Mesenchymal stem cell (in vitro differentiated cells and primary cell): ENCODE measurements at regions not wholly inside any gene's neighbourhood (a gene's known extent, or its start where the extent isn't known, plus 50 kb on each side); places are given as distances from the start of the nearest gene placed in this dataset.

ENCODE experiments used
- DNase-seq: peaks from one replicate; pipeline ENCODE4 v3.0.0-alpha.2; 2013
- H2AFZ ChIP-seq: one replicate; pipeline ENCODE4 v1.6.1; 2013; ENCODE audit warnings: low read depth, mild to moderate bottlenecking, control low read depth, inconsistent platforms, low read length, moderate library complexity
- H2AK5ac ChIP-seq: 2 replicates; pipeline ENCODE4 v1.6.1; 2013; ENCODE audit warnings: low read length, moderate library complexity, mild to moderate bottlenecking, inconsistent platforms; ENCODE audit not compliant: severe bottlenecking
- H2BK120ac ChIP-seq: one replicate; pipeline ENCODE4 v1.6.1; 2013; ENCODE audit warnings: low read depth, mild to moderate bottlenecking, inconsistent platforms, low read length, moderate library complexity
- H2BK12ac ChIP-seq, 2 experiments: one replicate each; pipeline ENCODE4 v1.6.1; 2013; ENCODE audit warnings: inconsistent platforms in 2 of 2, low read length in 2 of 2, mild to moderate bottlenecking in 2 of 2, moderate library complexity in 2 of 2, control low read depth in 1 of 2
- H2BK15ac ChIP-seq: one replicate; pipeline ENCODE4 v1.6.1; 2013; ENCODE audit warnings: mild to moderate bottlenecking, low read depth, inconsistent platforms; ENCODE audit not compliant: poor library complexity, severe bottlenecking
- H2BK5ac ChIP-seq: 2 replicates; pipeline ENCODE4 v1.6.1; 2013; ENCODE audit warnings: low read depth, mild to moderate bottlenecking, low read length, control low read depth, inconsistent platforms; ENCODE audit not compliant: poor library complexity, severe bottlenecking
- H3K14ac ChIP-seq, 2 experiments: one replicate each; pipeline ENCODE4 v1.6.1; 2013; ENCODE audit warnings: inconsistent platforms in 2 of 2, low read length in 2 of 2, control low read depth in 1 of 2, mild to moderate bottlenecking in 1 of 2, moderate library complexity in 1 of 2
- H3K18ac ChIP-seq, 2 experiments: one replicate each; pipeline ENCODE4 v1.6.1; 2013; ENCODE audit warnings: inconsistent platforms in 2 of 2, low read length in 2 of 2, control low read depth in 1 of 2, low read depth in 1 of 2, mild to moderate bottlenecking in 1 of 2
- H3K23ac ChIP-seq, 2 experiments: one replicate each; pipeline ENCODE4 v1.6.1; 2013; ENCODE audit warnings: inconsistent platforms in 2 of 2, low read length in 2 of 2, mild to moderate bottlenecking in 2 of 2, moderate library complexity in 2 of 2, control low read depth in 1 of 2
- H3K27ac ChIP-seq: 2 replicates; pipeline ENCODE4 v1.5.1; 2013; ENCODE audit warnings: mild to moderate bottlenecking, moderate library complexity, low read length, control low read depth, inconsistent platforms; ENCODE audit not compliant: poor library complexity, severe bottlenecking
- H3K27me3 ChIP-seq, 2 experiments: 2 replicates each; pipeline versions ENCODE4 v1.6.1 to v1.7.0; 2013; ENCODE audit warnings: low read length in 2 of 2, mild to moderate bottlenecking in 2 of 2, moderate library complexity in 2 of 2, control low read depth in 1 of 2, inconsistent platforms in 1 of 2; ENCODE audit not compliant: control insufficient read depth in 1 of 2, insufficient read depth in 1 of 2
- H3K36me3 ChIP-seq, 2 experiments: 2 replicates each; pipeline versions ENCODE4 v1.6.1 to v1.7.0; 2013; ENCODE audit warnings: low read length in 2 of 2, control low read depth in 1 of 2, inconsistent platforms in 1 of 2, low read depth in 1 of 2, mild to moderate bottlenecking in 1 of 2; ENCODE audit not compliant: insufficient read depth in 2 of 2, control insufficient read depth in 1 of 2
- H3K4ac ChIP-seq, 2 experiments: one replicate each; pipeline ENCODE4 v1.6.1; 2013; ENCODE audit warnings: inconsistent platforms in 2 of 2, low read length in 2 of 2, mild to moderate bottlenecking in 2 of 2, moderate library complexity in 2 of 2, control low read depth in 1 of 2, low read depth in 1 of 2
- H3K4me1 ChIP-seq: 2 replicates; pipeline ENCODE4 v1.6.1; 2013; ENCODE audit warnings: low read depth, low read length, control low read depth; ENCODE audit not compliant: control insufficient read depth, insufficient read depth
- H3K4me2 ChIP-seq: 2 replicates; pipeline ENCODE4 v1.6.1; 2013; ENCODE audit warnings: low read length, mild to moderate bottlenecking, inconsistent platforms; ENCODE audit not compliant: poor library complexity, severe bottlenecking
- H3K4me3 ChIP-seq, 2 experiments: 2 replicates each; pipeline versions ENCODE4 v1.5.1 to v1.7.0; 2013; ENCODE audit warnings: low read length in 2 of 2, mild to moderate bottlenecking in 2 of 2, control low read depth in 1 of 2, low read depth in 1 of 2; ENCODE audit not compliant: insufficient read depth in 1 of 2
- H3K79me1 ChIP-seq: replicated peaks from 2 replicates; pipeline ENCODE4 v1.6.1; 2013; ENCODE audit warnings: mild to moderate bottlenecking, control low read depth, low read length, inconsistent platforms; ENCODE audit not compliant: poor library complexity, severe bottlenecking
- H3K9ac ChIP-seq: 2 replicates; pipeline ENCODE4 v1.7.0; 2013; ENCODE audit warnings: mild to moderate bottlenecking, low read length, moderate library complexity
- H3K9me3 ChIP-seq: 2 replicates; pipeline ENCODE4 v1.7.0; 2013; ENCODE audit warnings: mild to moderate bottlenecking, low read length; ENCODE audit not compliant: control insufficient read depth
- H4K8ac ChIP-seq: one replicate; pipeline ENCODE4 v1.6.1; 2013; ENCODE audit warnings: inconsistent platforms, mild to moderate bottlenecking, low read length, moderate library complexity
- H4K91ac ChIP-seq: one replicate; pipeline ENCODE4 v1.6.1; 2013; ENCODE audit warnings: mild to moderate bottlenecking, low read length, inconsistent platforms
- WGBS: methylation state at CpG from one replicate; pipeline ENCODE4 v1.1.7; 2013; ENCODE audit warnings: mixed read lengths; 5-methylcytosine and 5-hydroxymethylcytosine counted together

DNA sequence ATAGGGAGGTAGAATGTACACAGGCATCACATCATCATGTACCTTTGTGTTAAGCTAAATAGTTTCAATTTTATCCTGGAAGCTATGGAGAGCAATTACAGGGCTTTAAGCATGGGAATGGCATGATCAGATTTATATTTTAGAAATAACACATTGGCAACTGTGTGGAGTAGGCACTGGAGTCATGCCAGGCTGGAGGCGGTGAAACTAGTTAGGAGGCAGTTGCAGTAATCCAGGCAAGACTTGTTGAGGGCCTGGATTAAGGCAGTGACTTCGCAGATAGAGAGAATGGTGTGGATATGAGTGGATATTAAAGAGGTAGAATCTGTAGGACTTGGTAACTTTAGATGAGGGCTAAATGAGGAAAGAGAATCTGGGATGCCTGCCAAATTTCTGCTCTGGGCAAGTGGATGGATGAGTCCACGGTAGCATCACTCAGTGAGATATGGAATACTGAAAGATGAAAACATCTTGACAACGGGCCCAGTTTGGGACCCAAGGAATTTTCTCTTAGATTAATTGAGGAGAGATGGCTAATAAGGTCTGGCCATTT lies 506.2 kb downstream of the FGF9 start:
- Histone ChIP-seq H2BK15ac (no peak overlapping the region), H3K36me3 (no peaks in the 10 kb centered on the region), H3K4ac (no peak overlapping the region), H3K27me3 (no peaks in the 10 kb centered on the region), H2BK12ac (no peak overlapping the region), H3K14ac (no peak overlapping the region), H2BK5ac (no peak overlapping the region), H3K27ac (no peak overlapping the region), H2BK120ac (no peak overlapping the region), H3K4me1 (peaks cover 3% of the 10 kb centered on the region), H2AK5ac (no peak overlapping the region), H3K4me3 (no peak overlapping the region), H3K18ac (no peak overlapping the region), H3K23ac (no peak overlapping the region), H3K9me3 (no peaks in the 10 kb centered on the region), H3K9ac (no peak overlapping the region), H4K8ac (no peak overlapping the region), H2AFZ (no peak overlapping the region), H4K91ac (no peak overlapping the region), H3K79me1 (peaks cover 3% of the 10 kb centered on the region), H3K4me2 (no peak overlapping the region)
- DNase-seq, result no peak
- 72% methylated on average over 4 of the region's 4 CpGs for WGBS

DNA sequence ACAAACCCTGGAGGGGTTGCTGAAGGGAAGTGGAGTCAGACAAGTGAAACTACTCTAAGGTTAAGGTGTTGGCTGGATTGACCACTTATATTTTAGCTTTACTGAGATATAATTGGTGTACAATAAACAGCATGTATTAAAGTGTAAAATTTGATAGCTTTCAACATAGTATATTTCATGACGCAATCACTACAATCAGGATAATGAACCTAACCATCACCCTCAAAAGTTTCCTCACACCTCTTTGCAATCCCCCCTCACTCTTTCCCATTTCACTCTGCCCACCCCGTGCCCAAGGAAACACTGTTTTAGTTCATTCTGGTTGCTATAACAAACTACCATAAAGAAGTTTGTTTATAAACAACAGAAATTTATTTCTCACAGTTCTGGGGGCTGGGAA lies 508.0 kb downstream of the FGF9 start:
- H3K4me2 ChIP-seq, result no peak overlapping the region
- no peak overlapping the region for H4K91ac ChIP-seq
- H2BK12ac ChIP-seq, result no peak overlapping the region
- WGBS, result 69% methylated on average over 2 of the region's 2 CpGs
- H3K79me1 ChIP-seq, result peaks cover 3% of the 10 kb centered on the region
- H2AK5ac ChIP-seq, result no peak overlapping the region
- no peaks in the 10 kb centered on the region for H3K36me3 ChIP-seq
- H2BK5ac ChIP-seq, result no peak overlapping the region
- H2BK15ac ChIP-seq, result no peak overlapping the region
- no peaks in the 10 kb centered on the region for H3K27me3 ChIP-seq
- H3K4me3 ChIP-seq, result no peak overlapping the region
- H3K18ac ChIP-seq, result no peak overlapping the region
- DNase-seq, result no peak
- no peak overlapping the region for H2AFZ ChIP-seq
- no peak overlapping the region for H2BK120ac ChIP-seq
- no peak overlapping the region for H3K9ac ChIP-seq
- H3K9me3 ChIP-seq, result no peaks in the 10 kb centered on the region
- H3K4me1 ChIP-seq, result peaks cover 3% of the 10 kb centered on the region
- no peak overlapping the region for H3K14ac ChIP-seq
- no peak overlapping the region for H3K23ac ChIP-seq
- no peak overlapping the region for H3K27ac ChIP-seq
- no peak overlapping the region for H3K4ac ChIP-seq
- no peak overlapping the region for H4K8ac ChIP-seq

DNA sequence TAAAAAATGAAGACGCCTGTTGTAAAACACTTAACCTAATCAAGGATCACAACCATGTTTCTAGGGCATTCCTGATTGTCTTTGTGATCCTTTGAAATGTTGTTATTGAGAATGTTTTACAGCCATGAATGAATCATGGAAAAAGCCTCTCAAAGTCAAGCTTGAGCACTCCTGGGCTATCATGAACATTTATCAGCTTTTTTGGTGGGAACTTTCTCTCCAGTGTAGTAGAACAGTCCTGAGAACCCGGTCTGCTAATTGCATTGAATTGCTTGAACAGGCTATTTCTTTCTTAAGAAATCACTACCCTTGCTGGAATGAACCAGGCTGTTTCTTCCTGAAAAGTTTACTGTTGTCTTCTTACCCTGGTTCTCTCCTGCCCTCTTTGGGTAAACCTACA lies 516.5 kb downstream of the FGF9 start:
- H3K36me3 ChIP-seq, result no peaks in the 10 kb centered on the region
- no peak overlapping the region for H2AK5ac ChIP-seq
- no peak overlapping the region for H2AFZ ChIP-seq
- H3K4me2 ChIP-seq, result no peak overlapping the region
- H2BK5ac ChIP-seq, result no peak overlapping the region
- no peak overlapping the region for H2BK12ac ChIP-seq
- no peak overlapping the region for H3K27ac ChIP-seq
- WGBS, result 0% methylated on average over 1 of the region's 2 CpGs
- no peaks in the 10 kb centered on the region for H3K27me3 ChIP-seq
- no peak overlapping the region for H4K91ac ChIP-seq
- H2BK15ac ChIP-seq, result no peak overlapping the region
- no peak overlapping the region for H3K14ac ChIP-seq
- no peak overlapping the region for H4K8ac ChIP-seq
- no peaks in the 10 kb centered on the region for H3K4me1 ChIP-seq
- no peaks in the 10 kb centered on the region for H3K9me3 ChIP-seq
- DNase-seq, result no peak
- H3K18ac ChIP-seq, result no peak overlapping the region
- H3K79me1 ChIP-seq, result peaks cover 3% of the 10 kb centered on the region
- H2BK120ac ChIP-seq, result no peak overlapping the region
- no peak overlapping the region for H3K4me3 ChIP-seq
- no peak overlapping the region for H3K9ac ChIP-seq
- H3K4ac ChIP-seq, result no peak overlapping the region
- no peak overlapping the region for H3K23ac ChIP-seq

DNA sequence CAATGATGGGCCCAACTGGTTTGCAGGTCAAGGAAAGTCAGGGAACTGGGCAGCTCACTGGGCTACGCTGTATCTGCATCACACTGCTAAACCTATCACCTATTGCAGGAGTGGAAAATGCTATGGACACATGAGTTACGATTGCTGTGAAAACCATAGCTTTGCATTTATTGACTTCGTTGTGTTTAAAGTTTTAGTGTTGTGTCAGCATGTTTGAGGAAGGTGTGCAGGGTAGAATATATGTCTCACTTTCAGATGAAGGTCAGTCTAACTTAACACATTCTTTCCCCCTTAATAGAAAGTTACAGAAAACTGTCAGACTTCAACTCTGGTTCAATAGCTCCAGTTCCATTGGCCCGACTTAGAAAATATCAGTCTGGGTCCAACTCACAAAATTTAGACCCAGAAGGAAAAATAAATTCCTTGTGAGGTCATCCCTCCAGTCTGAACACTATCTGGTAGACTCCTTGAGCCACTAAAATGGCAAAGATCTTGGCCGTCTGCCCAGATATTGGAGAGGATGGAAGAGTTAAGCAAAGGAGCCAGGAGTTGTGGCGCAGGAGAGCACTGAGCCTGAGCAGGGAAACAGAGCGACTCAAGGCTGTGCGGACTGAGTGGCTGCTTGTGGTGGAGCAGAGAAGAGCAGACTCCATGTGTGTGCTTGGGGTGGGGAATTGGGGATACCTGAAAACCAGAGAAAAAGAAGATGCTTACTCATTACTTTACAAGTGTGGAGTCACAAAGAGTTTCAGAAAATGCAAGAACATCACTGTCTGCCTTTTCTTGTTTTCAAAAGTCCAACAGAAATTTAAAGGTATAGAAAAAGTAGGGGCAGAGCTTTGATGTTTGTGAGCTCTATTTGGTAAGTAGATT lies 518.5 kb downstream of the FGF9 start:
- Histone ChIP-seq H3K9me3 (no peaks in the 10 kb centered on the region), H3K4me3 (no peak overlapping the region), H3K4ac (no peak overlapping the region), H2AFZ (no peak overlapping the region), H2BK5ac (no peak overlapping the region), H3K18ac (no peak overlapping the region), H3K4me2 (no peak overlapping the region), H2BK15ac (no peak overlapping the region), H3K9ac (no peak overlapping the region), H2BK12ac (no peak overlapping the region), H4K91ac (no peak overlapping the region), H3K79me1 (peaks cover 3% of the 10 kb centered on the region), H3K23ac (no peak overlapping the region), H4K8ac (no peak overlapping the region), H2AK5ac (no peak overlapping the region), H3K27ac (no peak overlapping the region), H3K14ac (no peak overlapping the region), H3K36me3 (no peaks in the 10 kb centered on the region), H2BK120ac (no peak overlapping the region), H3K4me1 (no peaks in the 10 kb centered on the region), H3K27me3 (no peaks in the 10 kb centered on the region)
- 88% methylated on average over 6 of the region's 8 CpGs for WGBS
- DNase-seq, result no peak
